ENCODE measurements at regions not wholly inside any gene's neighbourhood (a gene's known extent, or its start where the extent isn't known, plus 50 kb on each side); places are given as distances from the start of the nearest gene placed in this dataset.

DNA sequence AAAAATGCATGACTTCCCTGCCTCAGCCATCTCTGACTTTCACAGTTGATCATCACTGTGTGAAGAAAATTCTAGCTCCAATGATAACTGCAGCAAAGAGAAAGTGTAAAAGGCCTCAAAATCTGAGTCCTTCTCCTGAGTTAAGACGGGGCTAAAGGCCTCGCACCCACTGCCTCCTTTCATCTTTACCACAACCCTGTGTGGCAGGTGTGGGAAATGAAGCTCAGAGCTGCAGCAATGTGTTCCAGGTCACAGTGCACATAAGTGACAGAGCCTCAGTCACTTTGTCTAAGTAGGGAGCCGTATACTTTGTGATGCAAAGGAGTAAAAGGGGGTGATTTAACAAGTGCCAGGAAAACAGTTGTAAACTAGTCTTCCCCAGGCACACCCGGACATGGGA, 144.7 kb upstream of the TMCC3 start:
- TF ChIP-seq, protein P1, sequence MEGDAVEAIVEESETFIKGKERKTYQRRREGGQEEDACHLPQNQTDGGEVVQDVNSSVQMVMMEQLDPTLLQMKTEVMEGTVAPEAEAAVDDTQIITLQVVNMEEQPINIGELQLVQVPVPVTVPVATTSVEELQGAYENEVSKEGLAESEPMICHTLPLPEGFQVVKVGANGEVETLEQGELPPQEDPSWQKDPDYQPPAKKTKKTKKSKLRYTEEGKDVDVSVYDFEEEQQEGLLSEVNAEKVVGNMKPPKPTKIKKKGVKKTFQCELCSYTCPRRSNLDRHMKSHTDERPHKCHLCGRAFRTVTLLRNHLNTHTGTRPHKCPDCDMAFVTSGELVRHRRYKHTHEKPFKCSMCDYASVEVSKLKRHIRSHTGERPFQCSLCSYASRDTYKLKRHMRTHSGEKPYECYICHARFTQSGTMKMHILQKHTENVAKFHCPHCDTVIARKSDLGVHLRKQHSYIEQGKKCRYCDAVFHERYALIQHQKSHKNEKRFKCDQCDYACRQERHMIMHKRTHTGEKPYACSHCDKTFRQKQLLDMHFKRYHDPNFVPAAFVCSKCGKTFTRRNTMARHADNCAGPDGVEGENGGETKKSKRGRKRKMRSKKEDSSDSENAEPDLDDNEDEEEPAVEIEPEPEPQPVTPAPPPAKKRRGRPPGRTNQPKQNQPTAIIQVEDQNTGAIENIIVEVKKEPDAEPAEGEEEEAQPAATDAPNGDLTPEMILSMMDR (IDR thresholded peaks at IDR 0.05; ENCODE audit: borderline replicate concordance, extremely low read depth, low read length, poor library complexity, severe bottlenecking) = no peak
- no peak for TF ChIP-seq EZH2 (IDR thresholded peaks at IDR 0.05; ENCODE audit: borderline replicate concordance, low read depth, low read length, severe bottlenecking)
